GM12878 (cell line): ENCODE measurements at regions not wholly inside any gene's neighbourhood (a gene's known extent, or its start where the extent isn't known, plus 50 kb on each side); places are given as distances from the start of the nearest gene placed in this dataset.

ENCODE experiments used
- BCL11A ChIP-seq: IDR thresholded peaks from 2 replicates; pipeline ENCODE4 v1.6.1; 2011; ENCODE audit warnings: low read depth, low read length
- BHLHE40 ChIP-seq, 2 experiments: fragments of 450-650 bp in 1 of 2; IDR thresholded peaks; 2 replicates each; pipeline ENCODE4 v1.6.1; 2011 to 2017; ENCODE audit warnings: low read depth in 2 of 2, borderline replicate concordance in 1 of 2, improper control_type of control experiment in 1 of 2, low read length in 1 of 2, mild to moderate bottlenecking in 1 of 2
- CBFB ChIP-seq: IDR thresholded peaks from 2 replicates; pipeline ENCODE4 v1.6.1; 2016; ENCODE audit warnings: antibody characterized with exemption, low read depth
- CBX3 ChIP-seq: fragments of 200-600 bp; sonication (generic); IDR thresholded peaks from 2 replicates; pipeline ENCODE4 v1.6.1; 2016; ENCODE audit warnings: low read depth, borderline replicate concordance
- CEBPB ChIP-seq, 2 experiments: fragments of 150-350 bp in 1 of 2; IDR thresholded peaks; 2 replicates each; pipeline ENCODE4 v1.6.1; 2012 to 2014; ENCODE audit warnings: low read depth in 2 of 2, low read length in 2 of 2, borderline replicate concordance in 1 of 2, inconsistent platforms in 1 of 2
- CTCF ChIP-seq, 3 experiments: IDR thresholded peaks in 2 of 3; conservative IDR thresholded peaks in 1 of 3; 2 replicates each; pipeline ENCODE4 v1.5.1; 2011; ENCODE audit warnings: low read depth in 3 of 3, low read length in 3 of 3, mild to moderate bottlenecking in 3 of 3, control low read depth in 2 of 3, moderate library complexity in 2 of 3, inconsistent platforms in 1 of 3, mixed read lengths in 1 of 3; ENCODE audit not compliant: control insufficient read depth in 2 of 3, insufficient read depth in 1 of 3; ENCODE audit errors: extremely low read depth in 1 of 3
- ESRRA ChIP-seq: IDR thresholded peaks from 2 replicates; pipeline ENCODE4 v1.6.1; 2012; ENCODE audit warnings: mild to moderate bottlenecking, low read length, improper control_type of control experiment
- POLR2A ChIP-seq: IDR thresholded peaks from 2 replicates; pipeline ENCODE4 v1.6.1; 2011; ENCODE audit warnings: low read depth, mild to moderate bottlenecking, low read length
- POLR2AphosphoS5 ChIP-seq: IDR thresholded peaks from 2 replicates; pipeline ENCODE4 v1.6.1; 2011; ENCODE audit warnings: mild to moderate bottlenecking, low read length, inconsistent platforms
- ZNF274 ChIP-seq: IDR thresholded peaks from one replicate; pipeline ENCODE4 v1.8.0; 2011; ENCODE audit not compliant: insufficient read length, insufficient read depth
- TF ChIP-seq, protein P1 (sequence below): IDR thresholded peaks from 2 replicates; pipeline ENCODE4 v1.6.1; 2012; ENCODE audit warnings: low read depth, low read length, improper control_type of control experiment
- TF ChIP-seq, protein P2 (sequence below): IDR thresholded peaks from 2 replicates; pipeline ENCODE4 v1.6.1; 2011; ENCODE audit warnings: low read depth, mild to moderate bottlenecking, low read length, moderate library complexity, borderline replicate concordance; ENCODE audit errors: extremely low read depth

DNA sequence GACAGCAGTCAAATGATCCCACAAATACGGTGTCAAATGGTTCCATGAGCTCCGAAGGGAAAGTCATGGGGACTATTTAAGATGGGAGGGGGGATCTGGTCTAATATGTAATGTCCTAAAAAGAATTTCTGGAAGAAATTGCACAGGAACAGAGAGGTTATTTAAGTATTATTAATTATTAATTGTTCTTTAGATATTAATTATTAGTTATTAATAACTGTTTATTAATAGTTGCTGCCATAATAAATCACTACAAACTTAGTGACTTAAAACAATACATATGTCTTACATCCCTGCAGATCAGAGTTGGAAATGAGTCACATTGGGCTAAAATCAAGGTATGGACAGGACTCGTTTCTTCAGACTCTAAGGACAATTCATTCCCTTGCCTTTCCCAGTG is 588.2 kb upstream of the NR2F2 start:
- TF ChIP-seq POLR2A, result no peak
- TF ChIP-seq, protein P1, sequence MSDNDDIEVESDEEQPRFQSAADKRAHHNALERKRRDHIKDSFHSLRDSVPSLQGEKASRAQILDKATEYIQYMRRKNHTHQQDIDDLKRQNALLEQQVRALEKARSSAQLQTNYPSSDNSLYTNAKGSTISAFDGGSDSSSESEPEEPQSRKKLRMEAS, result no peak
- TF ChIP-seq CTCF (IDR thresholded peaks at IDR 0.05 in 2 of 3, conservative IDR thresholded peaks at IDR 0.05 in 1 of 3; ENCODE audit: control insufficient read depth in 2 of 3, extremely low read depth in 1 of 3, insufficient read depth in 1 of 3, low read depth in 3 of 3, low read length in 3 of 3), result no peak
- TF ChIP-seq, protein P2, sequence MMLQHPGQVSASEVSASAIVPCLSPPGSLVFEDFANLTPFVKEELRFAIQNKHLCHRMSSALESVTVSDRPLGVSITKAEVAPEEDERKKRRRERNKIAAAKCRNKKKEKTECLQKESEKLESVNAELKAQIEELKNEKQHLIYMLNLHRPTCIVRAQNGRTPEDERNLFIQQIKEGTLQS, result no peak
- no peak for TF ChIP-seq CEBPB (IDR thresholded peaks at IDR 0.05; ENCODE audit: borderline replicate concordance in 1 of 2, low read depth in 2 of 2, low read length in 2 of 2)
- no peak for TF ChIP-seq ZNF274
- TF ChIP-seq CBFB, result no peak
- no peak for TF ChIP-seq BHLHE40 (IDR thresholded peaks at IDR 0.05; ENCODE audit: borderline replicate concordance in 1 of 2, low read depth in 2 of 2, low read length in 1 of 2)
- no peak for TF ChIP-seq CBX3
- no peak for TF ChIP-seq ESRRA
- no peak for TF ChIP-seq POLR2AphosphoS5
- TF ChIP-seq BCL11A, result no peak
